Tibial nerve (tissue), 4 donors: ENCODE measurements at regions not wholly inside any gene's neighbourhood (a gene's known extent, or its start where the extent isn't known, plus 50 kb on each side); places are given as distances from the start of the nearest gene placed in this dataset.

ENCODE experiments used
- DNase-seq, 2 donors: peaks; one replicate each; pipeline ENCODE4 v3.0.0-alpha.2; 2019; ENCODE audit warnings: low spot score in 2 of 2
- H3K27ac ChIP-seq, 4 donors: fragments of 200-600 bp; sonication (generic) in 3 of 4; one replicate each; pipeline ENCODE4 v1.5.1; 2017 to 2019; ENCODE audit warnings: mild to moderate bottlenecking in 1 of 4
- H3K27me3 ChIP-seq, 2 donors: fragments of 200-600 bp; sonication (generic) in 1 of 2; one replicate each; pipeline versions ENCODE4 v1.5.1 to v1.6.0; 2017 to 2019
- H3K36me3 ChIP-seq, 3 donors: fragments of 200-600 bp; sonication (generic); one replicate each; pipeline ENCODE4 v1.5.1; 2018 to 2019
- H3K4me1 ChIP-seq, 4 donors: fragments of 200-600 bp; sonication (generic) in 3 of 4; one replicate each; pipeline ENCODE4 v1.5.1; 2017 to 2019
- H3K4me3 ChIP-seq, 4 donors: fragments of 200-600 bp; sonication (generic) in 3 of 4; one replicate each; pipeline ENCODE4 v1.5.1; 2017 to 2019; ENCODE audit warnings: mild to moderate bottlenecking in 1 of 4, moderate library complexity in 1 of 4
- H3K9me3 ChIP-seq, 4 donors: fragments of 200-600 bp; sonication (generic) in 3 of 4; one replicate each; pipeline ENCODE4 v1.5.1; 2017 to 2019
- CTCF ChIP-seq, 5 experiments: fragments of 200-600 bp in 3 of 5; fragments of 450-650 bp in 2 of 5; sonication (generic) in 3 of 5; IDR thresholded peaks; one replicate each; pipeline ENCODE4 v1.5.1; 2016 to 2019; ENCODE audit warnings: antibody characterized with exemption in 5 of 5, mild to moderate bottlenecking in 3 of 5, moderate library complexity in 2 of 5
- EP300 ChIP-seq, 2 donors: sonication (generic); formaldehyde crosslinking; IDR thresholded peaks; one replicate each; pipeline ENCODE4 v1.6.1; 2017; ENCODE audit warnings: antibody characterized with exemption in 2 of 2, mild to moderate bottlenecking in 1 of 2
- POLR2A ChIP-seq, 2 donors: fragments of 450-650 bp; IDR thresholded peaks; one replicate each; pipeline ENCODE4 v1.6.1; 2017; ENCODE audit warnings: antibody characterized with exemption in 2 of 2, mild to moderate bottlenecking in 2 of 2, moderate library complexity in 2 of 2
- WGBS, 2 donors: methylation state at CpG; one replicate each; pipeline ENCODE4 v1.1.5; 2018; 5-methylcytosine and 5-hydroxymethylcytosine counted together

GRCh38 chr1:67571406-67571805 is 113.6 kb upstream of the GADD45A start:
- peaks cover 0 to 2% (median 0%) of the 10 kb centered on the region in 4 donors for H3K4me1 ChIP-seq
- TF ChIP-seq CTCF (IDR thresholded peaks at IDR 0.05) = no peak
- no peak for TF ChIP-seq POLR2A (IDR thresholded peaks at IDR 0.05)
- no peak for TF ChIP-seq EP300 (IDR thresholded peaks at IDR 0.05)
- no peak for DNase-seq
- no peak overlapping the region for H3K27ac ChIP-seq
- H3K36me3 ChIP-seq = no peaks in the 10 kb centered on the region
- no peaks in the 10 kb centered on the region for H3K27me3 ChIP-seq
- no peak overlapping the region for H3K4me3 ChIP-seq
- H3K9me3 ChIP-seq = no peaks in the 10 kb centered on the region

- Histone ChIP-seq H3K27ac (no peak overlapping the region), H3K9me3 (no peaks in the 10 kb centered on the region), H3K27me3 (no peaks in the 10 kb centered on the region), H3K4me3 (no peak overlapping the region), H3K36me3 (no peaks in the 10 kb centered on the region), H3K4me1 (peaks cover 0 to 2% (median 0%) of the 10 kb centered on the region in 4 donors)
- DNase-seq = no peak
- TF ChIP-seq CTCF (IDR thresholded peaks at IDR 0.05) = no peak
- TF ChIP-seq EP300 (IDR thresholded peaks at IDR 0.05) = no peak
- no peak for TF ChIP-seq POLR2A (IDR thresholded peaks at IDR 0.05)
- WGBS, 2 donors = 83 to 87% methylated on average over 14 of the region's 14 CpGs
Measured at GRCh38 chr1:67571901-67572593, 113.0 kb upstream of the GADD45A start.

GRCh38 chr1:67572594-67573221 is 112.3 kb upstream of the GADD45A start:
- Histone ChIP-seq H3K36me3 (no peaks in the 10 kb centered on the region), H3K9me3 (no peaks in the 10 kb centered on the region), H3K27ac (no peak overlapping the region), H3K4me3 (no peak overlapping the region), H3K4me1 (peaks cover 0 to 2% (median 0%) of the 10 kb centered on the region in 4 donors), H3K27me3 (no peaks in the 10 kb centered on the region)
- no peak for DNase-seq
- 76 to 85% methylated on average over 8 of the region's 8 CpGs for WGBS, 2 donors
- TF ChIP-seq POLR2A (IDR thresholded peaks at IDR 0.05) = no peak
- no peak for TF ChIP-seq CTCF (IDR thresholded peaks at IDR 0.05)
- TF ChIP-seq EP300 (IDR thresholded peaks at IDR 0.05) = no peak

GRCh38 chr1:67573311-67573872 is 111.6 kb upstream of the GADD45A start:
- 57 to 65% methylated on average over 1 of the region's 1 CpG for WGBS, 2 donors
- Histone ChIP-seq H3K27me3 (no peaks in the 10 kb centered on the region), H3K4me1 (peaks cover 0 to 2% (median 0%) of the 10 kb centered on the region in 4 donors), H3K27ac (no peak overlapping the region), H3K36me3 (no peaks in the 10 kb centered on the region), H3K9me3 (no peaks in the 10 kb centered on the region), H3K4me3 (no peak overlapping the region)
- no peak for DNase-seq
- no peak for TF ChIP-seq POLR2A (IDR thresholded peaks at IDR 0.05)
- TF ChIP-seq EP300 (IDR thresholded peaks at IDR 0.05) = no peak
- TF ChIP-seq CTCF (IDR thresholded peaks at IDR 0.05) = no peak

- H3K9me3 ChIP-seq = no peaks in the 10 kb centered on the region
- WGBS, 2 donors = 97% methylated on average over 5 of the region's 5 CpGs
- no peak for DNase-seq
- H3K27ac ChIP-seq = no peak overlapping the region
- peaks cover 0 to 2% (median 0%) of the 10 kb centered on the region in 4 donors for H3K4me1 ChIP-seq
- H3K36me3 ChIP-seq = no peaks in the 10 kb centered on the region
- no peaks in the 10 kb centered on the region for H3K27me3 ChIP-seq
- TF ChIP-seq POLR2A (IDR thresholded peaks at IDR 0.05) (no peak), CTCF (IDR thresholded peaks at IDR 0.05) (no peak)
- H3K4me3 ChIP-seq = no peak overlapping the region
Measured at GRCh38 chr1:67574221-67574620, 110.8 kb upstream of the GADD45A start.
